K562 (cell line): ENCODE measurements at regions not wholly inside any gene's neighbourhood (a gene's known extent, or its start where the extent isn't known, plus 50 kb on each side); places are given as distances from the start of the nearest gene placed in this dataset.
A peak's percentile ranks its signal among the peaks of the same experiment; 100 is the strongest.

Experiments used
- ATAC-seq: fragments of 200-7000 bp; cut with Tn5 transposase; 3 replicates; pipeline ENCODE4 v1.9.1; 2020; ENCODE audit warnings: moderate library complexity
- BruUV-seq: library from RNA; stranded (reverse); fragments of 400-500 nt; replicated peaks from 2 replicates; lab custom pipeline; 2021; lab: Mats Ljungman, UMichigan
- CTCF ChIA-PET: fragments of 300-600 bp; formaldehyde crosslinking; extraction: SDS; loops from one replicate; lab custom pipeline; 2021; ENCODE audit warnings: low intra/inter-chr PET ratio; lab: Yijun Ruan, JAX
- POLR2A ChIA-PET: fragments of 300-600, 350-650 bp; sonication (Branson Sonifier 250); formaldehyde crosslinking; extraction: SDS; loops from one replicate; lab custom pipeline; 2021; ENCODE audit warnings: antibody characterized with exemption, inconsistent platforms; lab: Yijun Ruan, JAX
- DNase-seq, 4 experiments: peaks; one replicate each; pipeline versions ENCODE4 v3.0.0 to v3.0.0-alpha.2; 2011 to 2018; ENCODE audit warnings: low spot score in 3 of 4, mixed read lengths in 3 of 4; ENCODE audit errors: extremely low read depth in 1 of 4
- FAIRE-seq: peaks from 2 replicates; lab custom pipeline; 2011; peaks lifted over from hg19 to GRCh38; lab: Jason Lieb, UNC
- H2AFZ ChIP-seq: 2 replicates; pipeline ENCODE4 v1.6.0; 2011; ENCODE audit warnings: low read depth, low read length, control low read depth, inconsistent platforms
- H3K27ac ChIP-seq: fragments of 200-600 bp; 3 replicates; pipeline ENCODE4 v1.8.0; 2011; ENCODE audit warnings: low read depth, mild to moderate bottlenecking, control low read depth, inconsistent platforms, low read length, moderate library complexity, mixed read lengths; ENCODE audit errors: extremely low read depth
- H3K27me3 ChIP-seq, 2 experiments: fragments of 300-600 bp in 1 of 2; 2 replicates in 1 of 2; 3 replicates in 1 of 2; pipeline versions ENCODE4 v1.6.0 to v1.8.0; 2011; ENCODE audit warnings: inconsistent platforms in 2 of 2, low read length in 2 of 2, mild to moderate bottlenecking in 1 of 2, mixed read lengths in 1 of 2, moderate library complexity in 1 of 2; ENCODE audit not compliant: control insufficient read depth in 2 of 2, insufficient read depth in 2 of 2
- H3K36me3 ChIP-seq: fragments of 300-600 bp; 3 replicates; pipeline ENCODE4 v1.8.0; 2011; ENCODE audit warnings: mild to moderate bottlenecking, low read length, inconsistent platforms; ENCODE audit not compliant: control insufficient read depth, insufficient read depth
- H3K4me1 ChIP-seq, 2 experiments: fragments of 200-600 bp in 1 of 2; replicated peaks in 1 of 2; 2 replicates in 1 of 2; 3 replicates in 1 of 2; pipeline versions ENCODE4 v1.5.1 to v1.8.0; 2011; ENCODE audit warnings: inconsistent platforms in 2 of 2, low read length in 2 of 2, mild to moderate bottlenecking in 1 of 2, mixed read lengths in 1 of 2, moderate library complexity in 1 of 2; ENCODE audit not compliant: control insufficient read depth in 2 of 2, insufficient read depth in 2 of 2
- H3K4me2 ChIP-seq: 2 replicates; pipeline ENCODE4 v1.6.1; 2011; ENCODE audit warnings: low read length, control low read depth, inconsistent platforms, mixed read lengths; ENCODE audit not compliant: insufficient read depth
- H3K4me3 ChIP-seq: fragments of 200-600 bp; sonication (generic), shearing (Covaris generic); 2 replicates; pipeline ENCODE4 v1.5.1; 2016; ENCODE audit warnings: control low read depth, inconsistent platforms
- H3K79me2 ChIP-seq: fragments of 200-600 bp; 3 replicates; pipeline ENCODE4 v1.8.0; 2011; ENCODE audit warnings: low read length, inconsistent platforms; ENCODE audit not compliant: control insufficient read depth, insufficient read depth
- H3K9ac ChIP-seq, 2 experiments: 2 replicates each; pipeline versions ENCODE4 v1.6.0 to v1.6.1; 2011; ENCODE audit warnings: low read depth in 2 of 2, low read length in 2 of 2, control low read depth in 1 of 2, inconsistent platforms in 1 of 2, mild to moderate bottlenecking in 1 of 2, mixed read lengths in 1 of 2; ENCODE audit not compliant: insufficient read depth in 1 of 2
- H3K9me1 ChIP-seq: one replicate; pipeline ENCODE4 v1.6.0; 2011; ENCODE audit warnings: inconsistent platforms, mild to moderate bottlenecking, low read length, moderate library complexity; ENCODE audit not compliant: control insufficient read depth, insufficient read depth
- H3K9me3 ChIP-seq: replicated peaks from 2 replicates; pipeline ENCODE4 v1.5.1; 2011; ENCODE audit warnings: low read depth, low read length, inconsistent platforms; ENCODE audit not compliant: control insufficient read depth, insufficient read depth
- H4K20me1 ChIP-seq: replicated peaks from 2 replicates; pipeline ENCODE4 v1.6.1; 2011; ENCODE audit warnings: low read length, inconsistent platforms, mixed read lengths; ENCODE audit not compliant: control insufficient read depth, insufficient read depth
- CTBP1 ChIP-seq: fragments of 450-650 bp; IDR thresholded peaks from 2 replicates; pipeline ENCODE4 v1.6.1; 2016; ENCODE audit warnings: borderline replicate concordance
- CXXC5 ChIP-seq: fragments of 250-450 bp; sonication (Bioruptor Pico); IDR thresholded peaks from 2 replicates; pipeline ENCODE4 v1.8.0; 2022; ENCODE audit warnings: inconsistent platforms, mild to moderate bottlenecking, moderate library complexity
- FOXA3 ChIP-seq, 2 experiments: fragments of 450-650 bp in 1 of 2; sonication (generic) in 1 of 2; formaldehyde crosslinking; IDR thresholded peaks in 1 of 2; conservative IDR thresholded peaks in 1 of 2; 2 replicates each; pipeline versions ENCODE4 v1.4.0 to v1.8.0; 2020 to 2022; ENCODE audit warnings: mild to moderate bottlenecking in 2 of 2, missing genetic modification reagents in 1 of 2
- JUND ChIP-seq, 2 experiments: IDR thresholded peaks; 2 replicates in 1 of 2; 3 replicates in 1 of 2; pipeline ENCODE4 v1.6.1; 2011; ENCODE audit warnings: borderline replicate concordance in 2 of 2, low read depth in 2 of 2, low read length in 2 of 2, improper control_type of control experiment in 1 of 2, missing biosample characterization in 1 of 2, missing genetic modification characterization in 1 of 2, missing genetic modification reagents in 1 of 2
- KDM1A ChIP-seq, 2 experiments: fragments of 450-650 bp; IDR thresholded peaks; 2 replicates each; pipeline ENCODE4 v1.6.1; 2016; ENCODE audit warnings: mild to moderate bottlenecking in 2 of 2
- LCOR ChIP-seq: sonication (generic); formaldehyde crosslinking; IDR thresholded peaks from 2 replicates; pipeline ENCODE4 v1.8.0; 2022; ENCODE audit warnings: mild to moderate bottlenecking, missing genetic modification reagents
- MEIS2 ChIP-seq: fragments of 450-650 bp; IDR thresholded peaks from 2 replicates; pipeline ENCODE4 v1.6.1; 2014; ENCODE audit warnings: mild to moderate bottlenecking; ENCODE audit not compliant: partially characterized antibody
- MNT ChIP-seq, 2 experiments: fragments of 450-650 bp; conservative IDR thresholded peaks; 2 replicates each; pipeline ENCODE4 v1.6.1; 2017; ENCODE audit warnings: mild to moderate bottlenecking in 2 of 2, moderate library complexity in 2 of 2
- POLR3A ChIP-seq: IDR thresholded peaks from 2 replicates; pipeline ENCODE4 v1.6.1; 2011; ENCODE audit warnings: borderline replicate concordance, mild to moderate bottlenecking, moderate library complexity; ENCODE audit not compliant: insufficient read length, insufficient read depth; ENCODE audit errors: extremely low read depth
- TAL1 ChIP-seq: fragments of 450-650 bp; IDR thresholded peaks from 2 replicates; pipeline ENCODE4 v1.6.1; 2016; ENCODE audit warnings: mild to moderate bottlenecking
- ZNF280B ChIP-seq: fragments of 250-450 bp; sonication (Bioruptor Pico); IDR thresholded peaks from 2 replicates; pipeline ENCODE4 v1.5.1; 2021; ENCODE audit warnings: mild to moderate bottlenecking
- ZNF398 ChIP-seq: fragments of 250-450 bp; sonication (Bioruptor Pico); IDR thresholded peaks from 2 replicates; pipeline ENCODE4 v1.8.0; 2021; ENCODE audit warnings: moderate library complexity, mild to moderate bottlenecking, inconsistent platforms
- ZNF707 ChIP-seq: fragments of 250-450 bp; sonication (Bioruptor Pico); conservative IDR thresholded peaks from 2 replicates; pipeline ENCODE4 v1.8.0; 2022; ENCODE audit warnings: inconsistent platforms, mild to moderate bottlenecking, moderate library complexity
- WGBS: fragments of 100-300 bp; shearing (Covaris generic); methylation state at CpG from one replicate; pipeline ENCODE4 v1.1.6; 2016; ENCODE audit warnings: low coverage, mixed read lengths; ENCODE audit not compliant: insufficient coverage; ENCODE audit errors: missing lambda C conversion rate; 5-methylcytosine and 5-hydroxymethylcytosine counted together
- in situ Hi-C: fragments of 300-500 bp; cut with MboI; formaldehyde crosslinking; loops from 4 replicates; pipeline ENCODE4 v1.15.0; 2018; ENCODE audit warnings: inconsistent platforms, mixed read lengths
- intact Hi-C: fragments of 100-400 bp; cut with micrococcal nuclease; formaldehyde crosslinking; loops from 2 replicates; pipeline ENCODE4 v1.14.2; 2022
- TF ChIP-seq, protein P1 (sequence below): fragments of 250-450 bp; sonication (Bioruptor Pico); IDR thresholded peaks from 2 replicates; pipeline ENCODE4 v1.5.0; 2021

DNA sequence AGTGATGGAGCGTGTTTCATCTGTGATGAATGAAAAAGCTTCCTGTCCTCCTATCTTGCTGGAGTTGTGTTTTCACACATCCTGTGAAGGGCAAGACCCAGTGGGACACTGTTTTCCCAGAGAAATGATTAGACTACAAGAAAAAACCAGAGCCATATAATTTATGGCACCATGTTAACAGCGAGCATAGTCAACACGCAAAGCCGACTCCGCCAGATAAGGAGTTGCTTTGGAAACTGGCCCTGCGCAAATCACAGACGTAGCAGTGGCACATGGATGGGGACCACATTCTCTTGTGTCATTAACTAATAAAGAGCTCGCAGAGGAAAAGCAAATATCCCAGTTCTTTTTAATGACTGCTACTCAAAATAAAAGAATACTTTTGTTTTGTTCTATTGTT lies 471.2 kb upstream of the RUNX1 start:
- Histone ChIP-seq H3K27me3 (peaks cover 2 to 10% of the 10 kb centered on the region in 2 experiments; a peak in 1 of 5 replicates), H3K27ac (no peak overlapping the region), H3K9me3 (no peaks in the 10 kb centered on the region), H4K20me1 (no peaks in the 10 kb centered on the region), H3K79me2 (no peaks in the 10 kb centered on the region), H3K4me1 (no peaks in the 10 kb centered on the region; a peak in 2 of 5 replicates), H3K4me2 (no peak overlapping the region), H2AFZ (no peak overlapping the region), H3K36me3 (no peaks in the 10 kb centered on the region), H3K9me1 (no peaks in the 10 kb centered on the region), H3K4me3 (no peak overlapping the region), H3K9ac (no peak overlapping the region)
- POLR2A ChIA-PET, result no interaction called here
- peak; percentile 37; the same call in 2 of the 3 replicates for ATAC-seq
- WGBS, result 7% methylated on average over 8 of the region's 8 CpGs
- DNase-seq, result peak in 1 of 4 experiments; percentile 45
- CTCF ChIA-PET, result no interaction called here
- intact Hi-C loops (no loop called here), in situ Hi-C loops (no loop called here)
- FAIRE-seq, result no peak
- no TSS peak for BruUV-seq
- no peak for TF ChIP-seq ZNF398 (CRISPR knock-in tag)
- no peak for TF ChIP-seq ZNF707 (CRISPR knock-in tag)
- peak in 1 of 2 experiments; percentile 31; a peak in 1 of 4 replicates for TF ChIP-seq MNT (conservative IDR thresholded peaks at IDR 0.05)
- TF ChIP-seq KDM1A (IDR thresholded peaks at IDR 0.05), result peak in 1 of 2 experiments; percentile 53; a peak in 1 of 4 replicates
- TF ChIP-seq ZNF280B, result no peak
- peak; percentile 60; the same call in 1 of the 2 replicates for TF ChIP-seq CTBP1
- peak in 1 of 2 experiments; percentile 65; a peak in 1 of 4 replicates for TF ChIP-seq FOXA3 (CRISPR knock-in tag; conservative IDR thresholded peaks at IDR 0.05 in 1 of 2, IDR thresholded peaks at IDR 0.05 in 1 of 2)
- TF ChIP-seq, protein P1, sequence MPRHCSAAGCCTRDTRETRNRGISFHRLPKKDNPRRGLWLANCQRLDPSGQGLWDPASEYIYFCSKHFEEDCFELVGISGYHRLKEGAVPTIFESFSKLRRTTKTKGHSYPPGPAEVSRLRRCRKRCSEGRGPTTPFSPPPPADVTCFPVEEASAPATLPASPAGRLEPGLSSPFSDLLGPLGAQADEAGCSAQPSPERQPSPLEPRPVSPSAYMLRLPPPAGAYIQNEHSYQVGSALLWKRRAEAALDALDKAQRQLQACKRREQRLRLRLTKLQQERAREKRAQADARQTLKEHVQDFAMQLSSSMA, result no peak
- peak; percentile 29; the same call in 1 of the 2 replicates for TF ChIP-seq CXXC5 (CRISPR knock-in tag)
- TF ChIP-seq POLR3A, result no peak
- TF ChIP-seq JUND (IDR thresholded peaks at IDR 0.05; ENCODE audit: borderline replicate concordance, low read depth, low read length), result no peak
- TF ChIP-seq JUND (tag; IDR thresholded peaks at IDR 0.05; ENCODE audit: borderline replicate concordance, low read depth, low read length), result 0 out of 3 replicates have a peak, but pooled peaks have one; percentile 16
- peak; percentile 86 for TF ChIP-seq MEIS2
- TF ChIP-seq LCOR (CRISPR knock-in tag), result no peak
- peak; percentile 10; the same call in 1 of the 2 replicates for TF ChIP-seq TAL1
